GM12878 (cell line): ENCODE measurements at regions not wholly inside any gene's neighbourhood (a gene's known extent, or its start where the extent isn't known, plus 50 kb on each side); places are given as distances from the start of the nearest gene placed in this dataset.

ENCODE experiments used
- ATAC-seq: fragments of 200-7000 bp; cut with Tn5 transposase; 3 replicates; pipeline ENCODE4 v1.9.1; 2020; ENCODE audit warnings: mild to moderate bottlenecking, moderate library complexity
- BruUV-seq: library from RNA; stranded (reverse); fragments of 400-500 nt; replicated peaks from 2 replicates; lab custom pipeline; 2021; lab: Mats Ljungman, UMichigan
- CTCF ChIA-PET: fragments of 300-600 bp; sonication (Branson Sonifier 250); formaldehyde crosslinking; extraction: SDS; loops from one replicate; lab custom pipeline; 2021; ENCODE audit warnings: inconsistent platforms; lab: Yijun Ruan, JAX
- POLR2A ChIA-PET: fragments of 350-600 bp; formaldehyde crosslinking; extraction: SDS; loops from one replicate; lab custom pipeline; 2021; ENCODE audit warnings: inconsistent platforms; lab: Charles Lee
- RAD21 ChIA-PET: fragments of 300-600 bp; sonication (Branson Sonifier 250); formaldehyde crosslinking; loops from one replicate; lab custom pipeline; 2023; ENCODE audit warnings: antibody characterized with exemption; ENCODE audit not compliant: unreplicated experiment; lab: Charles Lee
- SMC1A ChIA-PET: fragments of 300-600 bp; sonication (Branson Sonifier 250); formaldehyde crosslinking; loops from one replicate; lab custom pipeline; 2023; ENCODE audit not compliant: unreplicated experiment, uncharacterized antibody; lab: Charles Lee
- DNase-seq: peaks from one replicate; pipeline ENCODE4 v3.0.0-alpha.2; 2011; ENCODE audit warnings: low read depth, low spot score
- FAIRE-seq: peaks from 3 replicates; lab custom pipeline; 2011; peaks lifted over from hg19 to GRCh38; lab: Jason Lieb, UNC
- H2AFZ ChIP-seq: 2 replicates; pipeline ENCODE4 v1.6.0; 2011; ENCODE audit warnings: low read depth, low read length, control low read depth; ENCODE audit not compliant: control insufficient read depth
- H3K27ac ChIP-seq: 2 replicates; pipeline ENCODE4 v1.5.1; 2011; ENCODE audit warnings: control low read depth; ENCODE audit not compliant: control insufficient read depth, insufficient read depth
- H3K27me3 ChIP-seq, 2 experiments: replicated peaks in 1 of 2; 2 replicates each; pipeline versions ENCODE4 v1.6.0 to v1.6.1; 2011; ENCODE audit warnings: low read length in 1 of 2; ENCODE audit not compliant: control insufficient read depth in 2 of 2, insufficient read depth in 2 of 2
- H3K36me3 ChIP-seq, 2 experiments: 2 replicates each; pipeline ENCODE4 v1.5.1; 2011; ENCODE audit warnings: low read length in 1 of 2; ENCODE audit not compliant: control insufficient read depth in 2 of 2, insufficient read depth in 2 of 2
- H3K4me1 ChIP-seq: 2 replicates; pipeline ENCODE4 v1.6.1; 2011; ENCODE audit warnings: mild to moderate bottlenecking, low read length, moderate library complexity, mixed read lengths; ENCODE audit not compliant: control insufficient read depth, insufficient read depth
- H3K4me2 ChIP-seq: 2 replicates; pipeline ENCODE4 v1.6.0; 2011; ENCODE audit warnings: control low read depth; ENCODE audit not compliant: control insufficient read depth, insufficient read depth
- H3K4me3 ChIP-seq: fragments of 200-600 bp; sonication (generic); 2 replicates; pipeline ENCODE4 v1.5.1; 2016
- H3K79me2 ChIP-seq: 2 replicates; pipeline ENCODE4 v1.6.0; 2011; ENCODE audit warnings: low read length; ENCODE audit not compliant: control insufficient read depth, insufficient read depth
- H3K9ac ChIP-seq: 2 replicates; pipeline ENCODE4 v1.8.0; 2011; ENCODE audit warnings: low read length, control low read depth, mixed read lengths; ENCODE audit not compliant: control insufficient read depth, insufficient read depth
- H3K9me3 ChIP-seq: replicated peaks from 3 replicates; pipeline ENCODE4 v1.5.1; 2011; ENCODE audit warnings: mild to moderate bottlenecking, low read length; ENCODE audit not compliant: control insufficient read depth, insufficient read depth
- H4K20me1 ChIP-seq: 2 replicates; pipeline ENCODE4 v1.6.0; 2011; ENCODE audit not compliant: control insufficient read depth, insufficient read depth
- BACH1 ChIP-seq: fragments of 450-650 bp; IDR thresholded peaks from 2 replicates; pipeline ENCODE4 v1.6.1; 2017; ENCODE audit warnings: mild to moderate bottlenecking, borderline replicate concordance
- MTA2 ChIP-seq: fragments of 450-650 bp; IDR thresholded peaks from 2 replicates; pipeline ENCODE4 v1.6.1; 2016; ENCODE audit warnings: low read depth, mild to moderate bottlenecking, moderate library complexity
- NFYB ChIP-seq: IDR thresholded peaks from 2 replicates; pipeline ENCODE4 v1.6.1; 2011; ENCODE audit warnings: low read depth, mild to moderate bottlenecking, low read length, improper control_type of control experiment, moderate library complexity; ENCODE audit not compliant: insufficient read depth
- NR2C2 ChIP-seq: IDR thresholded peaks from 2 replicates; pipeline ENCODE4 v1.6.1; 2011; ENCODE audit warnings: borderline replicate concordance, low read depth; ENCODE audit not compliant: control insufficient read depth, insufficient read length
- REST ChIP-seq: IDR thresholded peaks from 2 replicates; pipeline ENCODE4 v1.6.1; 2012; ENCODE audit warnings: mild to moderate bottlenecking, low read depth, low read length
- RUNX3 ChIP-seq: IDR thresholded peaks from 2 replicates; pipeline ENCODE4 v1.6.1; 2012; ENCODE audit warnings: low read length, inconsistent platforms
- SPI1 ChIP-seq: IDR thresholded peaks from 2 replicates; pipeline ENCODE4 v1.6.1; 2011; ENCODE audit warnings: low read depth, mild to moderate bottlenecking, low read length, moderate library complexity, borderline replicate concordance; ENCODE audit not compliant: insufficient read depth
- SREBF2 ChIP-seq: IDR thresholded peaks from 2 replicates; pipeline ENCODE4 v1.6.1; 2012; ENCODE audit warnings: mild to moderate bottlenecking, low read length
- USF2 ChIP-seq: IDR thresholded peaks from 2 replicates; pipeline ENCODE4 v1.6.1; 2011; ENCODE audit warnings: low read depth, low read length, improper control_type of control experiment, borderline replicate concordance
- YY1 ChIP-seq: IDR thresholded peaks from 2 replicates; pipeline ENCODE4 v1.6.1; 2011; ENCODE audit warnings: low read depth, mild to moderate bottlenecking, low read length
- WGBS: methylation state at CpG from one replicate; pipeline ENCODE4 v1.1.6; 2016; ENCODE audit warnings: low lambda C conversion rate; ENCODE audit not compliant: insufficient replicate concordance, insufficient coverage; ENCODE audit errors: missing lambda C conversion rate; 5-methylcytosine and 5-hydroxymethylcytosine counted together
- in situ Hi-C: fragments of 300-500 bp; cut with MboI; formaldehyde crosslinking; loops from 9 replicates; pipeline ENCODE4 v1.14.3; 2018; ENCODE audit warnings: mixed read lengths
- intact Hi-C: fragments of 100-400 bp; cut with micrococcal nuclease; formaldehyde crosslinking; loops from one replicate; pipeline ENCODE4 v1.14.2; 2022; ENCODE audit not compliant: unreplicated experiment

- RAD21 ChIA-PET: no interaction called here
- Histone ChIP-seq H3K9me3 (no peaks in the 10 kb centered on the region), H3K27me3 (no peaks in the 10 kb centered on the region; a peak in 2 of 4 replicates), H3K36me3 (no peaks in the 10 kb centered on the region), H2AFZ (no peak overlapping the region), H3K4me2 (no peak overlapping the region), H3K79me2 (no peaks in the 10 kb centered on the region), H4K20me1 (no peaks in the 10 kb centered on the region), H3K4me3 (no peak overlapping the region), H3K9ac (no peak overlapping the region), H3K4me1 (no peaks in the 10 kb centered on the region), H3K27ac (no peak overlapping the region)
- SMC1A ChIA-PET: no interaction called here
- CTCF ChIA-PET: no interaction called here
- POLR2A ChIA-PET: no interaction called here
- BruUV-seq: no TSS peak
- intact Hi-C loops (no loop called here), in situ Hi-C loops (no loop called here)
- TF ChIP-seq SPI1 (no peak), MTA2 (no peak), BACH1 (no peak), REST (no peak), RUNX3 (no peak), NR2C2 (no peak), USF2 (no peak), YY1 (no peak), SREBF2 (no peak), NFYB (no peak)
- FAIRE-seq (no peak), DNase-seq (no peak), ATAC-seq (no peak)
- 28% methylated on average over 7 of the region's 7 CpGs for whole genome bisulfite sequencing
Measured at GRCh38 chr20:54379893-54380584, 95.4 kb upstream of the DOK5 start.
